ENCODE measurements at regions not wholly inside any gene's neighbourhood (a gene's known extent, or its start where the extent isn't known, plus 50 kb on each side); places are given as distances from the start of the nearest gene placed in this dataset.

- no peak for DNase-seq
- Histone ChIP-seq H3K36me3 (replicated peaks; ENCODE audit: insufficient read depth, low read length) (no peaks in the 10 kb centered on the region), H4K20me1 (ENCODE audit: insufficient read depth, low read length) (no peaks in the 10 kb centered on the region), H3K9me2 (replicated peaks; ENCODE audit: insufficient read depth, low read length) (no peaks in the 10 kb centered on the region), H3K9me3 (replicated peaks; ENCODE audit: insufficient read depth, low read length) (no peaks in the 10 kb centered on the region), H3K4me3 (ENCODE audit: low read length) (no peak overlapping the region), H3K9ac (ENCODE audit: low read length) (no peak overlapping the region), H3K27ac (ENCODE audit: low read length) (no peak overlapping the region), H3K4me2 (ENCODE audit: low read depth, low read length) (no peak overlapping the region), H3F3A (ENCODE audit: insufficient read depth, low read length) (no peaks in the 10 kb centered on the region), H2AFZ (ENCODE audit: low read length) (no peak overlapping the region), H3K4me1 (ENCODE audit: low read length) (no peaks in the 10 kb centered on the region), H3K27me3 (replicated peaks; ENCODE audit: insufficient read depth, low read length) (no peaks in the 10 kb centered on the region), H3K79me2 (ENCODE audit: low read length) (no peaks in the 10 kb centered on the region)
- TF ChIP-seq CTCF (IDR thresholded peaks at IDR 0.05; ENCODE audit: low read length) (no peak), EZH2phosphoT487 (IDR thresholded peaks at IDR 0.05; ENCODE audit: low read length) (no peak), EZH2 (optimal IDR thresholded peaks at IDR 0.05; ENCODE audit: low read depth, low read length) (no peak)
Observed at GRCh38 chr4:110944501-110944900, 321.6 kb upstream of the PITX2 start.

DNA sequence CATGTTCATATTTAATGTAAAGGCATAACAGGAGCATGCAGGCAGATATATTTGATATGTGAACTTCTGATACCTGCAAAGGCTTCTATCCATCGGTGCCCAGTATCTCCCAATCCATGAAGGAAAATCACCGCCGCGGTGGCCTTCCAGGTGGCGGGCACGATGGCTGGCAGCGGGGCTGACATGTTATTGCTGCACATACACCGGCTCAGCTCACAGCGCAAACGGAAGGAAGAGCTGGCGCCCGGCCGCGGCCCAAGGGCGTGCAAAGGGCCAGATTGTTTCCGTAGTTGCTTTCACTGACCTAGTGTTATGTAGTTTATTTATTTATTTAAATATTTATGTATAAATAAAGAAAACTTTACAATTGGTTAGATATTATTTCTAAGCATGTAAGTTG lies 322.7 kb upstream of the PITX2 start:
- H3K27ac ChIP-seq (ENCODE audit: low read length): no peak overlapping the region

GRCh38 chr4:110949542-110949941 lies 326.7 kb upstream of the PITX2 start:
- Histone ChIP-seq H3K4me3 (ENCODE audit: low read length) (no peak overlapping the region), H3K27me3 (replicated peaks; ENCODE audit: insufficient read depth, low read length) (no peaks in the 10 kb centered on the region), H3F3A (ENCODE audit: insufficient read depth, low read length) (no peaks in the 10 kb centered on the region), H4K20me1 (ENCODE audit: insufficient read depth, low read length) (no peaks in the 10 kb centered on the region), H3K79me2 (ENCODE audit: low read length) (no peaks in the 10 kb centered on the region), H3K27ac (ENCODE audit: low read length) (no peak overlapping the region), H3K9me2 (replicated peaks; ENCODE audit: insufficient read depth, low read length) (no peaks in the 10 kb centered on the region), H3K4me1 (ENCODE audit: low read length) (no peaks in the 10 kb centered on the region), H3K9ac (ENCODE audit: low read length) (no peak overlapping the region), H3K36me3 (replicated peaks; ENCODE audit: insufficient read depth, low read length) (no peaks in the 10 kb centered on the region), H2AFZ (ENCODE audit: low read length) (no peak overlapping the region), H3K9me3 (replicated peaks; ENCODE audit: insufficient read depth, low read length) (no peaks in the 10 kb centered on the region), H3K4me2 (ENCODE audit: low read depth, low read length) (no peak overlapping the region)
- DNase-seq: no peak
- no peak for TF ChIP-seq EZH2phosphoT487 (IDR thresholded peaks at IDR 0.05; ENCODE audit: low read length)
- no peak for TF ChIP-seq EZH2 (optimal IDR thresholded peaks at IDR 0.05; ENCODE audit: low read depth, low read length)
- no peak for TF ChIP-seq CTCF (IDR thresholded peaks at IDR 0.05; ENCODE audit: low read length)

More for the DNA sequence above, 322.7 kb upstream of the PITX2 start:
- Histone ChIP-seq H4K20me1 (ENCODE audit: insufficient read depth, low read length) (no peaks in the 10 kb centered on the region), H3K79me2 (ENCODE audit: low read length) (no peaks in the 10 kb centered on the region), H3K9me3 (replicated peaks; ENCODE audit: insufficient read depth, low read length) (no peaks in the 10 kb centered on the region), H3K4me1 (ENCODE audit: low read length) (no peaks in the 10 kb centered on the region), H3K27me3 (replicated peaks; ENCODE audit: insufficient read depth, low read length) (no peaks in the 10 kb centered on the region), H3K9me2 (replicated peaks; ENCODE audit: insufficient read depth, low read length) (no peaks in the 10 kb centered on the region), H3K9ac (ENCODE audit: low read length) (no peak overlapping the region), H3K4me3 (ENCODE audit: low read length) (no peak overlapping the region), H2AFZ (ENCODE audit: low read length) (no peak overlapping the region), H3K4me2 (ENCODE audit: low read depth, low read length) (no peak overlapping the region), H3K36me3 (replicated peaks; ENCODE audit: insufficient read depth, low read length) (no peaks in the 10 kb centered on the region), H3F3A (ENCODE audit: insufficient read depth, low read length) (no peaks in the 10 kb centered on the region)
- no peak for TF ChIP-seq EZH2 (optimal IDR thresholded peaks at IDR 0.05; ENCODE audit: low read depth, low read length)
- no peak for TF ChIP-seq CTCF (IDR thresholded peaks at IDR 0.05; ENCODE audit: low read length)
- no peak for DNase-seq

Data from MM.1S (cell line).